Rectal smooth muscle tissue (tissue), 1 donor: ENCODE measurements at regions not wholly inside any gene's neighbourhood (a gene's known extent, or its start where the extent isn't known, plus 50 kb on each side); places are given as distances from the start of the nearest gene placed in this dataset.

Source experiments
- H3K27ac ChIP-seq: one replicate; pipeline ENCODE4 v1.7.0; 2013; ENCODE audit warnings: low read depth, low read length, inconsistent platforms
- H3K27me3 ChIP-seq: one replicate; pipeline ENCODE4 v1.7.0; 2013; ENCODE audit warnings: low read length; ENCODE audit not compliant: control insufficient read depth, insufficient read depth
- H3K36me3 ChIP-seq: one replicate; pipeline ENCODE4 v1.7.0; 2013; ENCODE audit warnings: low read length; ENCODE audit not compliant: control insufficient read depth, insufficient read depth
- H3K4me1 ChIP-seq: one replicate; pipeline ENCODE4 v1.7.0; 2013; ENCODE audit warnings: low read length; ENCODE audit not compliant: control insufficient read depth, insufficient read depth
- H3K4me3 ChIP-seq: one replicate; pipeline ENCODE4 v1.7.0; 2013; ENCODE audit warnings: low read length
- H3K9ac ChIP-seq: one replicate; pipeline ENCODE4 v1.7.0; 2013; ENCODE audit warnings: low read length

DNA sequence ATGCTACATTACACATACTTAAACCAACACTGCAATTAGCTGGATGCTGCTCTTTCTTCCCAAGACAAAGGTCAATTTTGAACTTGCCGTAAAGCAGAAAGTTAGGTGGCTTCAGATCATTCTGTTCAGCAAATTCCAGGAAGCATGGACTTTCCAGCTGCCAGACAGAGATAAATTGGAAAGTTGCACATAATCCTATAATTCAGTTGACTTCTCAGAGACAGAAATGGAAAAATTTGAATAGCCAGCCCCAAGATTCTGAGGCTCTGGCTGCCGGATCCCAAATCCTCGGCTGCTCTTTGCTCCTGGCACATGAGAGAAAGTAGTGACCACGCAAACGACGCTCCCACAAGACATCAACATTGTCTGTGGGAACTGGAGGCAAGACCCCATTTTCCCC, 105.0 kb upstream of the VIPR2 start:
- Histone ChIP-seq H3K9ac (no peak overlapping the region), H3K4me3 (no peak overlapping the region), H3K27ac (no peak overlapping the region), H3K27me3 (no peaks in the 10 kb centered on the region), H3K4me1 (no peaks in the 10 kb centered on the region), H3K36me3 (no peaks in the 10 kb centered on the region)

DNA sequence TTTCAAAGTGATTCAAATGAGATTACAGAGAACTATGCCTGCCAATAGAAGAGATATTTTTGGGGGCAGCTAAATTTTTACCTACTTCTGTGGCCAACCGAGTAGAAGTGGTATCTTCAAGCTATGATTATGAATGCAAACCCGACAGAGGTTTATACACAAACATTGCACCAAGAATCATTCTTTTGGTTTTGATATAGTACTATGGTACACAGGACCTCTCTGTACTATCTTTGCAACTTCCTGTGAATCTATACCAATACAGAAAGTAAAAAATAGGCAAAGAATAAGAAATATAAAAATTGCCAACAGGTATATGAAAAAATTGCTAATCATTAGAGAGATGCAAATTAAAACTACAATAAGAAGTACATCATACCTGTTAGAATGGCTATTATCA, 103.2 kb upstream of the VIPR2 start:
- H3K4me1 ChIP-seq, result no peaks in the 10 kb centered on the region

GRCh38 chr7:159246702-159247480, 102.2 kb upstream of the VIPR2 start:
- Histone ChIP-seq H3K4me3 (no peak overlapping the region), H3K27ac (no peak overlapping the region), H3K27me3 (no peaks in the 10 kb centered on the region), H3K9ac (no peak overlapping the region), H3K36me3 (no peaks in the 10 kb centered on the region), H3K4me1 (no peaks in the 10 kb centered on the region)

More for the DNA sequence above, 103.2 kb upstream of the VIPR2 start:
- Histone ChIP-seq H3K27ac (no peak overlapping the region), H3K9ac (no peak overlapping the region), H3K4me3 (no peak overlapping the region), H3K27me3 (no peaks in the 10 kb centered on the region), H3K36me3 (no peaks in the 10 kb centered on the region)

- no peaks in the 10 kb centered on the region for H3K27me3 ChIP-seq
Observed at GRCh38 chr7:159240962-159241361, 96.3 kb upstream of the VIPR2 start.

GRCh38 chr7:159239028-159239427, 94.4 kb upstream of the VIPR2 start:
- H3K4me1 ChIP-seq, result no peaks in the 10 kb centered on the region

More at GRCh38 chr7:159240962-159241361, 96.3 kb upstream of the VIPR2 start:
- Histone ChIP-seq H3K36me3 (no peaks in the 10 kb centered on the region), H3K27ac (no peak overlapping the region), H3K9ac (no peak overlapping the region), H3K4me1 (no peaks in the 10 kb centered on the region), H3K4me3 (no peak overlapping the region)

GRCh38 chr7:159238541-159238940, 93.9 kb upstream of the VIPR2 start:
- Histone ChIP-seq H3K4me1 (no peaks in the 10 kb centered on the region), H3K27ac (no peak overlapping the region), H3K27me3 (no peaks in the 10 kb centered on the region), H3K9ac (no peak overlapping the region), H3K4me3 (no peak overlapping the region), H3K36me3 (no peaks in the 10 kb centered on the region)

More at GRCh38 chr7:159239028-159239427, 94.4 kb upstream of the VIPR2 start:
- Histone ChIP-seq H3K9ac (no peak overlapping the region), H3K27me3 (no peaks in the 10 kb centered on the region), H3K4me3 (no peak overlapping the region), H3K27ac (no peak overlapping the region), H3K36me3 (no peaks in the 10 kb centered on the region)

GRCh38 chr7:159237022-159237653, 92.5 kb upstream of the VIPR2 start:
- H3K27ac ChIP-seq, result peak overlapping the region; percentile 6
- H3K4me1 ChIP-seq, result no peaks in the 10 kb centered on the region
- H3K4me3 ChIP-seq, result no peak overlapping the region
- H3K36me3 ChIP-seq, result no peaks in the 10 kb centered on the region
- H3K9ac ChIP-seq, result no peak overlapping the region
- no peaks in the 10 kb centered on the region for H3K27me3 ChIP-seq

DNA sequence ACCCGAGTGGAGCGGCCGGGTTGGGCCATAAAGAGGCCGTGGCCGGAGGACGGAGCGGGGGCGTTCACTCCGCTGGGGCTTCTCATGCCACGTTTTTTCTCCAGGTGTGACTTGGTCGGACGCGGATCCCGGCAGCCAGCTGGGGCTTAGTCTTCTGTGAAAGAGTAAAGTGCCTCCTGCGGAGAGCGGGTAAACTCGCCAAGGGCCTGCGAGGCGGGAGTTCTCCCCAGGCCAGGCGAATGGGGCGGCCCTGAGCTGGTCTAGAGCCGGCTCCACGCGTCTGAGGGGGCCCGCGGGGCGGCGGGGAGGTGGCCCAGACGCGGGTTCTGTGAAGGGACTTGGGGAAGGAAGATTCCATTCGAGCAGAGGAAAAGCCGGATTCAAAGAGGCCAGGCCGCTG, 86.3 kb upstream of the VIPR2 start:
- Histone ChIP-seq H3K27me3 (no peaks in the 10 kb centered on the region), H3K9ac (no peak overlapping the region), H3K4me3 (no peak overlapping the region), H3K36me3 (no peaks in the 10 kb centered on the region), H3K27ac (no peak overlapping the region), H3K4me1 (no peaks in the 10 kb centered on the region)

- Histone ChIP-seq H3K27me3 (no peaks in the 10 kb centered on the region), H3K36me3 (no peaks in the 10 kb centered on the region)
Observed at GRCh38 chr7:159229683-159230475, 85.2 kb upstream of the VIPR2 start.

GRCh38 chr7:159227433-159227832, 82.8 kb upstream of the VIPR2 start:
- Histone ChIP-seq H3K27me3 (no peaks in the 10 kb centered on the region), H3K36me3 (no peaks in the 10 kb centered on the region), H3K4me1 (no peaks in the 10 kb centered on the region), H3K9ac (no peak overlapping the region), H3K4me3 (no peak overlapping the region), H3K27ac (no peak overlapping the region)

More at GRCh38 chr7:159229683-159230475, 85.2 kb upstream of the VIPR2 start:
- no peaks in the 10 kb centered on the region for H3K4me1 ChIP-seq
- H3K4me3 ChIP-seq, result no peak overlapping the region
- H3K27ac ChIP-seq, result no peak overlapping the region
- no peak overlapping the region for H3K9ac ChIP-seq

GRCh38 chr7:159226011-159226702, 81.5 kb upstream of the VIPR2 start:
- Histone ChIP-seq H3K27me3 (no peaks in the 10 kb centered on the region), H3K4me3 (no peak overlapping the region), H3K4me1 (no peaks in the 10 kb centered on the region), H3K27ac (no peak overlapping the region), H3K36me3 (no peaks in the 10 kb centered on the region), H3K9ac (no peak overlapping the region)

GRCh38 chr7:159218607-159219006, 73.9 kb upstream of the VIPR2 start:
- Histone ChIP-seq H3K27me3 (no peaks in the 10 kb centered on the region), H3K4me1 (no peaks in the 10 kb centered on the region), H3K9ac (no peak overlapping the region), H3K27ac (no peak overlapping the region), H3K4me3 (no peak overlapping the region), H3K36me3 (no peaks in the 10 kb centered on the region)
